ENCODE measurements at regions not wholly inside any gene's neighbourhood (a gene's known extent, or its start where the extent isn't known, plus 50 kb on each side); places are given as distances from the start of the nearest gene placed in this dataset.
"Not testable (repeated sequence)": the region's sequence is repeated elsewhere in the genome, so short reads cannot be mapped to it uniquely, and the experiment has no call there.

- DNase-seq, result no peak
These were observed 172.0 kb downstream of the MC4R start for GRCh38 chr18:60200558-60200957.

GRCh38 chr18:60199505-60199904 lies 173.1 kb downstream of the MC4R start:
- no peak for DNase-seq

GRCh38 chr18:60197671-60198462 lies 174.7 kb downstream of the MC4R start:
- DNase-seq, result no peak

- DNase-seq, result no peak
These were observed 175.6 kb downstream of the MC4R start for GRCh38 chr18:60196836-60197606.

GRCh38 chr18:60193780-60194179 lies 178.8 kb downstream of the MC4R start:
- DNase-seq, result no peak

GRCh38 chr18:60191926-60192325 lies 180.6 kb downstream of the MC4R start:
- no peak for DNase-seq

GRCh38 chr18:60189856-60190255 lies 182.7 kb downstream of the MC4R start:
- DNase-seq, result no peak

- no peak for DNase-seq
These were observed 183.6 kb downstream of the MC4R start for GRCh38 chr18:60188958-60189357.

- DNase-seq, result no peak
These were observed 190.4 kb downstream of the MC4R start for GRCh38 chr18:60182223-60182622.

GRCh38 chr18:60180671-60181070 lies 191.9 kb downstream of the MC4R start:
- DNase-seq, result no peak

GRCh38 chr18:60178224-60178623 lies 194.4 kb downstream of the MC4R start:
- DNase-seq, result not testable (repeated sequence)

GRCh38 chr18:60176259-60176658 lies 196.3 kb downstream of the MC4R start:
- no peak for DNase-seq

- no peak for DNase-seq
These were observed 197.7 kb downstream of the MC4R start for GRCh38 chr18:60174832-60175231.

- DNase-seq, result no peak
These were observed 200.5 kb downstream of the MC4R start for GRCh38 chr18:60172030-60172429.

GRCh38 chr18:60163622-60164021 lies 209.0 kb downstream of the MC4R start:
- no peak for DNase-seq

- DNase-seq, result no peak
These were observed 210.2 kb downstream of the MC4R start for GRCh38 chr18:60162388-60162787.

GRCh38 chr18:60157810-60158209 lies 214.8 kb downstream of the MC4R start:
- DNase-seq, result no peak

- DNase-seq, result no peak
These were observed 219.2 kb downstream of the MC4R start for GRCh38 chr18:60153376-60153775.

GRCh38 chr18:60149316-60149715 lies 223.3 kb downstream of the MC4R start:
- DNase-seq, result no peak

- no peak for DNase-seq
These were observed 225.3 kb downstream of the MC4R start for GRCh38 chr18:60147323-60147722.

GRCh38 chr18:60146220-60146960 lies 226.2 kb downstream of the MC4R start:
- DNase-seq, result no peak

- DNase-seq, result no peak
These were observed 226.8 kb downstream of the MC4R start for GRCh38 chr18:60145776-60146175.

GRCh38 chr18:60134806-60135205 lies 235.0 kb downstream of the PMAIP1 start:
- DNase-seq, result no peak

GRCh38 chr18:60130284-60130683 lies 230.5 kb downstream of the PMAIP1 start:
- DNase-seq, result no peak

Measured in activated gamma-delta T cell treated with Interleukin-2 at 50 U/mL for 16 hours (primary cell).